Head of caudate nucleus (tissue), 42 donors: ENCODE measurements at regions not wholly inside any gene's neighbourhood (a gene's known extent, or its start where the extent isn't known, plus 50 kb on each side); places are given as distances from the start of the nearest gene placed in this dataset.
"Not testable (repeated sequence)": the region's sequence is repeated elsewhere in the genome, so short reads cannot be mapped to it uniquely, and the experiment has no call there.

Experiments
- DNase-seq, 42 donors: peaks; one replicate each; pipeline versions ENCODE4 v3.0.0 to v3.0.0-alpha.2; 2020 to 2021; ENCODE audit warnings: mixed read lengths in 7 of 42
- intact Hi-C: fragments of 100-400 bp; cut with DNase I; formaldehyde crosslinking; loops from one replicate; pipeline ENCODE4 v1.15.0; 2022

DNA sequence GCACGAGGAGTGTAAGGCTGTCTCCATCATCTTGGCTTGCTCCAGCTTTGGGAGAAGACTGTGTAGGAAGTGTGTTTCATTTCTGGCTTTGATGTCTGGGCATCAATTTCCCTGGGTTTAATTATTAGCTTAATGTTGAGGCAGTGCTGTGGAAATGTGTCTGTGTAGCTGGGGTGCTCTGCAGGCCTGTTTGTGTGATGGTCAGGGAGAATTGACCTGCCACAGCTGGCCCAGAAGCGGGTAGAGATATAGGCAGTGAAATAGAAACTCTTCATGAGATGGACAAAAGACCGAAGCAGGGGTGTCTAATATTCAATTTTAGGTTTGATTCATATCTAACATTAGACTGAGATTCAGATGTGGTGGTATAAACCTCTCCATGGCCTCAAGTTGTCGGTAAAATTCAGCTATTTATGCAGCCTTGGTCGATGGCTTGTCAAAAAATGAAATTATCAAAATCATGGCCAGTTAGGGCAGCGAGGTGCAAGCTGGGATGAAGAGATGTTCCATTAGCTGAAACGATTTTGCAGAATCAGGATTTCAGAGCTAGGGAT is 95.3 kb upstream of the SNX9 start:
- no peak for DNase-seq
- intact Hi-C loops = no loop called here

- intact Hi-C loops = no loop called here
- DNase-seq = no peak
Measured at GRCh38 chr6:157728183-157728881, 94.7 kb upstream of the SNX9 start.

GRCh38 chr6:157731221-157731620 is 91.8 kb upstream of the SNX9 start:
- no peak for DNase-seq
- intact Hi-C loops = no loop called here

DNA sequence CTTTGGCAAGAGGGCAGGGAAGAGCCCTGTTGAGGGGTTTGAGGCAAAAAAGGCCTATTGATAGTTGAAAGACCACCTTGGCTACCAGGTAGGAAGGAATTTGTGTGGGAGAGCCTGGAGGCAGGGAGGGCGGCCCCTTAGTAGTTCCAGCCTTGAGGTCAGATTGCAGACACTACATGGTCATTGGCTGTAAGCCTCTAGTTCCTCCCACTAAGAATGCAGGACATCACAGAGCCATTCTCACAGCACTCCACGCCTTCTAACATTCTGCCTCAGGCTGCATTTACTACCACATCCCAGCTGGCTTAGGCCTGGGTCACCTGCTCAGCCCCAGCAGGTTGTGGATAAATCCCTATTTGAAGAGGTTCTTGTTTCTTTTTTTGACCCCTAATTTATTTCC is 91.0 kb upstream of the SNX9 start:
- intact Hi-C loops = no loop called here
- DNase-seq = no peak

GRCh38 chr6:157732416-157733161 is 90.5 kb upstream of the SNX9 start:
- intact Hi-C loops = no loop called here
- DNase-seq = no peak

DNA sequence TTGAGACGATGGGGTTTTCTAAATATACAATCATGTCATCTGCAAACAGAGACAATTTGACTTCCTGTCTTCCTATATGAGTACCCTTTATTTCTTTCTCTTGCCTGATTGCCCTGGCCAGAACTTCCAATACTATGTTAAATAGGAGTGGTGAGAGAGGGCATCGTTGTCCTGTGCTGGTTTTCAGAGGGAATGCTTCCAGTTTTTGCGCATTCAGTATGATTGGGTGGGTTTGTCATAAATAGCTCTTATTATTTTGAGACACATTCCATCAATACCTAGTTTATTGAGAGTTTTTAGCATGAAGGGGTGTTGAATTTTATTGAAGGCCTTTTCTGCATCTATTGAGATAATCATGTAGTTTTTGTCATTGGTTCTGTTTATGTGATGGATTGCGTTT is 86.5 kb upstream of the SNX9 start:
- intact Hi-C loops, DNase-seq: not testable (repeated sequence)

DNA sequence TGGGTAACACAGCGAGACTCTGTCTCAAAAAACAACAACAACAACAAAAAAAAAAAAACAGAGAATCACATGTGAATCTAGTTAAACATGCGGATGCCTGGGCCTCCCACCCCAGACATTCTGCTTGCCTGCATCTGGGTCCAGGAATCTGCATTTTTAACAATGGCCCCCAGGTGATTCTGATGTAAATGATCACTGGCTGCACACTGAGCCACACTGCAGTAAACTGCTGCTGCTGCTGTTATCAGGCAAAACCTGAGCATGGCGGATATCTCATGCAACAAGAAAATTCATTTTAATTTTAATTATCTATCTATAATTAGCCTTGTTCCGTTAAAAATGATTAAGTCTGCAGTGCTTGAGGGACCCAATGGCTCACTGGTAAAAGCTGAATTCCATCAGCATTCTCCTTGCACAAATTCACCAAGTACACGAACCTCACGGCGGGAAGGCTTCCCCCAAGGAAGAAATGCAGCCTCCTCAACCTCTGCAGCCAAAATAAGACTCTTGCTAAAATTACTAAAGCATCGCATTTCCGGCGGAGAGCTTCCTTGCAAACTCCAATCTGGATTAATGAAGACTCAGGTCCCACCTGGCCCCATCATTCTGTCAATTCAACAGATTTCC is 81.6 kb upstream of the SNX9 start:
- peak in 1 of 42 donors; percentile 13 for DNase-seq
- intact Hi-C loops = no loop called here

DNA sequence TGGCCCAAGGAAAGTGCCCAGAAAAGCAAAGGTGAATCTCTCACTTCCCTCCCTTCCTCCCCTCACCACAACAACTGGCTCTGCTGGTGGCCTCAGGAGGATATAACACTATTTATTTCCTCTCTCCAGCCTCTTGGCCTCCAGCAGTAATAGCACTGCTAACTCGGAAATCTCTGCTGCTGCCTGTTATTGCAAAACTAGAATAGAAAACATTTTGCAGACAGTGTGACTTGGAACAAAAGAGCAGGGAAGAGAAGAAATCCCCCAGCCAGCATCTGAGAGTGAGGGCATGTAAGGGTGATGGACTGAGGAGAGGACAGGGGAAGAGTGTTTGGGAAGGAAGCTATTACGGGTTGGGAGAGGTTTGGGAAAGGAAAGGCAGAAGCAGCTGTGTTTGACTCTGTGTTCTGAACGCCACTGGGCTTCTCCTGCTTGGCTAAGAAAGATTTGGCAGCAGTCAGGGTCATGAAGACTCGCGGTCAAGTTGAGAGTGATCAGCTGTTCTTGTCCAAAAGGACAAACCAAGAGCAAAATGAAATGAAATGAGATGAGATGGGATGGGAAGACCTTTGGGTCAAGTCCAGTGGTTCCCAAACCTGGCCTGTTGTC is 81.0 kb upstream of the SNX9 start:
- peak in 1 of 42 donors; percentile 16 for DNase-seq

GRCh38 chr6:157744102-157744601 is 78.9 kb upstream of the SNX9 start:
- intact Hi-C loops = no loop called here
- DNase-seq = peak in 1 of 42 donors; percentile 3

More for the DNA sequence above, 81.0 kb upstream of the SNX9 start:
- intact Hi-C loops = no loop called here

- DNase-seq = peak in 1 of 42 donors; percentile 36
Measured at GRCh38 chr6:157746897-157747296, 76.1 kb upstream of the SNX9 start.

DNA sequence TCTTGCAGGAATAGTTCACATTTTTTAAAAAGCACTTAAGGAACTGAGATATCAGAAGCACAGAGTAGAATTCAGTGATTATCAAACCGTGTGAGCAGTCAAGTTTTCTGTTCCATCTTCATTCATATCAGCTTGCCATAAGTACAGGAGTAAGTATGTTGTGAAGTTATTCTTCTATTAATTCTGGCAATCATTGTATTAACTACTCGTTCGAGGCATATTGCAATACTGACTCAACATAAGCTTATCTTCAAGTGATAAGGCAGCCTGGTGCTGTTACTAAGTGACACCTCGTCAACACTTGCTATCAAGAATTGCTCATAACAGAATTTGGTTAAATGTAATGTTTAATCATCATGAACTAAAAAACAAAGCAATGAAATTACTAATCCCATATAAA is 75.7 kb upstream of the SNX9 start:
- intact Hi-C loops = no loop called here
- DNase-seq = no peak

More at GRCh38 chr6:157746897-157747296, 76.1 kb upstream of the SNX9 start:
- intact Hi-C loops = no loop called here

DNA sequence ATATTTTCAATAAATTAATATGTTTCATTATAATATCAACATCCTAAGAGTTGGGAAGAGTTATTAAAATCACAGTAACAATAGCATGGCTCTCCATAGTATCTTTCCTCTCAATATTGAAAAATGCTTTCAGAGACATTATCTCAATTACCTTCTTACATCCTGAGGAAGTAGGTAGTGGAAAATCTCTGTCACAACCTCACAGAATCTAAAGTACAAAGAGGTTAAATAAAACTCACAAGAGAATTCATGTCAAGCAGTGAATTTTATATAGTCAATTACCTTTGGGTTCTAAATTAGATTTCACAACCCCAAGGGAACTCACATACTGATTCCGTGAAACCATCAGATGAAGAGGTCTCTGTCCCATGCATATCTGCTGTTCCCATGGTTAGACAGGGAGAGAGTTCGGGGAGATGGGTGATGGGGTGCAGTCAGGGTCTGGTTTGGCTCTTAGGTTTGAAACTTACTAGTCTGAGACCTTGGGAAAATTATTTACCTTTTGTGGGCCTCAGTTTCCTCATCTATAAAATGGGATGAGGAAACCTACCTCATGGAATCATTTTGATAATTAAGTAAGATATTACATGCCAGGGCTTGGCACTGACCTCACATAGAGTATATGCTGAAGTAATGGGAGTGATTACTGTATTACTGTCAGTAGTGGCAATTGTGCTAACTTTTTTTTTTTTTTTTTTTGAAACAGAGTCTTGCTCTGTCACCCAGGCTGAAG is 74.0 kb upstream of the SNX9 start:
- intact Hi-C loops = no loop called here

GRCh38 chr6:157750973-157751372 is 72.1 kb upstream of the SNX9 start:
- intact Hi-C loops = loop anchor here (10.0 kb wide), 2 partner anchors 144 to 314 kb away; no protein-coding TSS in a partner anchor

More for the DNA sequence above, 74.0 kb upstream of the SNX9 start:
- peak in 1 of 42 donors; percentile 8 for DNase-seq

DNA sequence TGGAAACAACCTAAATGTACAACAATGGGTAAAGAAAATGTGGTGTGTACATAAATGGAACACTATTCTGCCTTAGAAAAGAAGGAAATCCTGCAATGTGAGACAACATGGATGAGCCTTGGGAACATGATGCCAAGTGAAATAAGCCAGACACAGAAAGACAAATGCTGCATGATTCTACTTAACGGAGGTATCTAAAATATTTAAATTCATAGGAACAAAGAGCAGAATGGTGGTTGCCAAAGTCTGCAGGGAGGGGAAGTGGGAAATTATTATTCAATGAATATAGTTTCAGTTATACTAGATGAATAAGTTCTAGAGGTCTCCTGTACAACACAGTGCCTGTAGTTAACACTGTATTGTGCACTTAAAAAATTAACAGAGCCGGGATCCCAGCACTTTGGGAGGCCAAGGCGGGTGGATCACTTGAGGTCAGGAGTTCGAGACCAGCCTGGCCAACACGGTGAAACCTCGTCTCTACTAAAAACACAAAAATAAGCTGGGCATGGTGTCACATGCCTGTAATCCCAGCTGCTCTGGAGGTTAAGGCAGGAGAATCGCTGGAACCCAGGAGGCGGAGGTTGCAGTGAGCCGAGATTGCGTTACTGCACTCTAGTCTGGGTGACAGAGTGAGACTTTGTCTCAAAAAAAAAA is 71.4 kb upstream of the SNX9 start:
- intact Hi-C loops = loop anchor here (10.0 kb wide), 2 partner anchors 143 to 313 kb away; no protein-coding TSS in a partner anchor
- no peak for DNase-seq

More at GRCh38 chr6:157750973-157751372, 72.1 kb upstream of the SNX9 start:
- not testable (repeated sequence) for DNase-seq

DNA sequence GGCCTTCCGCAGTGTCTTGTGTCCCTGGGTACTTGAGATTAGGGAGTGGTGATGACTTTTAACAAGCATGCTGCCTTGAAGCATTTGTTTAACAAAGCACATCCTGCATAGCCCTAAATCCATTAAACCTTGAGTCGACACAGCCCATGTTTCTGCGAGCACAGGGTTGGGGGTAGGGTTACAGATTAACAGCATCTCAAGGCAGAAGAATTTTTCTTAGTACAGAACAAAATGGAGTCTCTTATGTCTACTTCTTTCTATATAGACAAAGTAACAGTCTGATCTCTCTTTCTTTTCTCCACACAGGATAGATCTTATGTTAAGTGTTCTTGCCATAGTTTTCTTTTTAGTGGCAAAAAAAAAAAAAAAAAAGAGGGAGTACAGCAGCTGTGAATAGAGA is 70.2 kb upstream of the SNX9 start:
- DNase-seq = peak in 1 of 42 donors; percentile 0
- intact Hi-C loops = loop anchor here (10.0 kb wide), 2 partner anchors 142 to 312 kb away; no protein-coding TSS in a partner anchor

GRCh38 chr6:157753291-157753690 is 69.8 kb upstream of the SNX9 start:
- intact Hi-C loops = loop anchor here (10.0 kb wide), 2 partner anchors 142 to 312 kb away; no protein-coding TSS in a partner anchor
- no peak for DNase-seq

GRCh38 chr6:157753801-157754200 is 69.2 kb upstream of the SNX9 start:
- intact Hi-C loops = loop anchor here (10.0 kb wide), 2 partner anchors 141 to 311 kb away; no protein-coding TSS in a partner anchor
- peak in 1 of 42 donors; percentile 0 for DNase-seq
